ENCODE measurements at regions not wholly inside any gene's neighbourhood (a gene's known extent, or its start where the extent isn't known, plus 50 kb on each side); places are given as distances from the start of the nearest gene placed in this dataset.

DNA sequence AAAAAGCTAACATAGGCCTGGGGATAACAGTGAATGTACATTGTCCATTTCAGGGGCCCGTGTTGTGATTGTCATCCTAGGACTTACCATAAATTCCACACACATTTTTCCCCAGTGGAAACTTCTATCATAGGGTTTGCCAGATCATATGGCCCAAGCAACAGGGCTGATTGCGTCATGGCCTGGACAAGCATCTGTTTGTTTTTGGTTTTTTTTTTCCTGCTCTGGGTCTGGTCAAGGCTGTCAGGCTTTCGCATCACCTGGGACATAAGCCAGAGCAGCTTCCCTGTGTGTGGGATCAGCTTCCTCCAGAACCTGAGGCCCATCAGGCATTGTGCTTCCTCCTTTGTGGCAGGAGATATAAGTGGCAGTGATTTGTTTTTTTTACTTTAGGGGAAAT, 598.5 kb upstream of the USP24 start:
- TF ChIP-seq, protein P1, sequence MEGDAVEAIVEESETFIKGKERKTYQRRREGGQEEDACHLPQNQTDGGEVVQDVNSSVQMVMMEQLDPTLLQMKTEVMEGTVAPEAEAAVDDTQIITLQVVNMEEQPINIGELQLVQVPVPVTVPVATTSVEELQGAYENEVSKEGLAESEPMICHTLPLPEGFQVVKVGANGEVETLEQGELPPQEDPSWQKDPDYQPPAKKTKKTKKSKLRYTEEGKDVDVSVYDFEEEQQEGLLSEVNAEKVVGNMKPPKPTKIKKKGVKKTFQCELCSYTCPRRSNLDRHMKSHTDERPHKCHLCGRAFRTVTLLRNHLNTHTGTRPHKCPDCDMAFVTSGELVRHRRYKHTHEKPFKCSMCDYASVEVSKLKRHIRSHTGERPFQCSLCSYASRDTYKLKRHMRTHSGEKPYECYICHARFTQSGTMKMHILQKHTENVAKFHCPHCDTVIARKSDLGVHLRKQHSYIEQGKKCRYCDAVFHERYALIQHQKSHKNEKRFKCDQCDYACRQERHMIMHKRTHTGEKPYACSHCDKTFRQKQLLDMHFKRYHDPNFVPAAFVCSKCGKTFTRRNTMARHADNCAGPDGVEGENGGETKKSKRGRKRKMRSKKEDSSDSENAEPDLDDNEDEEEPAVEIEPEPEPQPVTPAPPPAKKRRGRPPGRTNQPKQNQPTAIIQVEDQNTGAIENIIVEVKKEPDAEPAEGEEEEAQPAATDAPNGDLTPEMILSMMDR (IDR thresholded peaks at IDR 0.05; ENCODE audit: extremely low read depth, insufficient read depth, missing control alignments) = no peak
- DNase-seq (ENCODE audit: low spot score) = no peak
- in situ Hi-C loops (cut with MboI; ENCODE audit: low pct_unique_long_range_greater_than_20kb, low sequenced_read_pairs, unreplicated experiment) = no loop called here

DNA sequence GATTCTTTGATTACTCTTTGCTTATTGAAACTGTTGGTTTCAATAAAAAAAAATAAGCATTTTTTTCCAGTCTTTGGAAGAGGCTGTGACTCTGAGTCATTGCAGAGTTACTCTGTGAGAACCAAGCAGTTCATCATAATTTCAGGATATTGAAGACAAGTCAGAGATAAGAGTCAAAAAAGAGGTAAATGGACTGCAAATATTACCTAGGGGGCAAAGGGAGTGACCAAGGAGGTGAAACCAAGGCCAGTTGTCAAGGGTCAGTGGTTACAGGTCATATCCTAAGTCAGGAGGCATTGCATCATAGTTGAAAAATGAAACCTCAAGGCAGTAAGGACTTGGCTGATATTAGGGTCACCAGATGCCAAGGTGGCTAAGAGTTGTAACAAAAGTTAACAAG, 597.1 kb upstream of the USP24 start:
- in situ Hi-C loops (cut with MboI; ENCODE audit: low pct_unique_long_range_greater_than_20kb, low sequenced_read_pairs, unreplicated experiment) = no loop called here
- TF ChIP-seq, protein P1 (IDR thresholded peaks at IDR 0.05; ENCODE audit: extremely low read depth, insufficient read depth, missing control alignments) = no peak
- DNase-seq (ENCODE audit: low spot score) = no peak

DNA sequence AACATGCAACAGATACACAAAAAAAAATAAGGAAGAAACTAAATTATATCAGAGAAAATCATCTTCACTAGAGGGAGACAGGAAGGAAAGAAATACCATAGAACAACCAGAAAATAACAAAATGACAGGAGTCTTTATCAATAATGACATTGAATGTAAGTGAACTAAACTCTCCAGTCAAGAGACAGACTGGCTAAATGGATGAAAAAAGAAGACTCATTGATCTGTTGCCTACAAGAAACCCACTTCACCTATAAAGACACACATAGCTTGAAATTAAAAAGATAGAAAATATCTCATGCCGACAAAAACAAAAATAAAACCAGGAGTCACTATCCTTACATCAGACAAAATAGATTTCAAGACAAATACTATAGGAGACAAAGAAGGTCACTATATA, 593.1 kb upstream of the USP24 start:
- in situ Hi-C loops (cut with MboI; ENCODE audit: low pct_unique_long_range_greater_than_20kb, low sequenced_read_pairs, unreplicated experiment) = no loop called here
- TF ChIP-seq, protein P1 (IDR thresholded peaks at IDR 0.05; ENCODE audit: extremely low read depth, insufficient read depth, missing control alignments) = no peak
- no peak for DNase-seq (ENCODE audit: low spot score)

DNA sequence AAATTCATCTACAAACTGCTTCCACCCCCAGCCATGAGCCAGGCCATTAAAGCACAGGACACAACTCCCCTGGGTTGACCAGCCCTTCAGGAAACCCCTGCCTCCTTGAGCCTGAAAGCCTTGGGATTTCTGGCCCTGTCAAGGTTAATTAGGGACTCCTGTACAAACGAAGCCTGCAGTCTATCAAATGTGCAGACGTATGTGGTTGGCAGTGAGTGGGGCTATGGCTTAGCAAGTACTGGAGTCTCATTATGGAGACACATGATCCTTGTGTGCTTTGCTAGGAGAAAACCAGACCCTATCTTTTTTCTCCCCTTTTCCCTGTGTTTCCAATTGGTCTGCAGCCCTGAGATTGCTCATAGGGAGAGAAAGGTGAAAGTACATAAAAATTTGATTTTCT, 588.3 kb upstream of the USP24 start:
- TF ChIP-seq, protein P1 (IDR thresholded peaks at IDR 0.05; ENCODE audit: extremely low read depth, insufficient read depth, missing control alignments) = no peak
- DNase-seq (ENCODE audit: low spot score) = no peak
- in situ Hi-C loops (cut with MboI; ENCODE audit: low pct_unique_long_range_greater_than_20kb, low sequenced_read_pairs, unreplicated experiment) = no loop called here

DNA sequence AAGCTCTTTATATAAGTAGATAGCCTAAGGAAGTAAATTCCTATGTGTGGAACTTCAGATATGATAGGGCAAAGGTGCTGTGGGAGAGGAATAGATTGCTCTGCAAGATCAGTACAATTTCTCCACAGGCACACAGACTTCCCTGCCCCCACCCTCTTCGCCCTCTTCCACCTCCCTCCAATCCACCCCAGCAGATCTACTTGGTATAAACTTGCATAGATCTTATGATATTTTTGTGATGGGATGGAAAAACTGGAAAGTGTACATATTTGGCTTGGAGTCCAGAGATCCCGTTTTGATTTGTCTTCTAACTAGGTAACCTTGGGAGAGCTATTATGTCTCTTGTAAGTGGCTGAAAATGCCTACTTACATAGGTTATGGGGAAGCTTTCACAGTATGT, 586.3 kb upstream of the USP24 start:
- TF ChIP-seq, protein P1 (IDR thresholded peaks at IDR 0.05; ENCODE audit: extremely low read depth, insufficient read depth, missing control alignments) = no peak
- no peak for DNase-seq (ENCODE audit: low spot score)
- in situ Hi-C loops (cut with MboI; ENCODE audit: low pct_unique_long_range_greater_than_20kb, low sequenced_read_pairs, unreplicated experiment) = no loop called here

DNA sequence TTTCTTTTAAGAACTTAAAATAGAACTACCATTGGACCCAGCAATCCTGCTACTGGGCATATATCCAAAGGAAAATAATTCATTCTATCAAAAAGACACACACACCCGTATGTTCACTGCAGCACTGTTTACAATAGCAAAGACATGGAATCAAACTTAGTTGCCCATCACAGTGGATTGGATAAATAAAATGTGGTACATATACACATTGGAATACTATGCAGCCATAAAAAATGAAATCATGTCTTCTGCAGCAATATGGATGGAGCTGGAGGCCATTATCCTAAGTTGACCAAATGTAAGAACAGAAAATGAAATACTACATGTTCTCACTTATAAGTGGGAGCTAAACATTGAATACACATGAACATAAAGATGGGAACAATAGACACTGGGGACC, 585.3 kb upstream of the USP24 start:
- DNase-seq (ENCODE audit: low spot score) = no peak
- in situ Hi-C loops (cut with MboI; ENCODE audit: low pct_unique_long_range_greater_than_20kb, low sequenced_read_pairs, unreplicated experiment) = no loop called here
- TF ChIP-seq, protein P1 (IDR thresholded peaks at IDR 0.05; ENCODE audit: extremely low read depth, insufficient read depth, missing control alignments) = no peak

DNA sequence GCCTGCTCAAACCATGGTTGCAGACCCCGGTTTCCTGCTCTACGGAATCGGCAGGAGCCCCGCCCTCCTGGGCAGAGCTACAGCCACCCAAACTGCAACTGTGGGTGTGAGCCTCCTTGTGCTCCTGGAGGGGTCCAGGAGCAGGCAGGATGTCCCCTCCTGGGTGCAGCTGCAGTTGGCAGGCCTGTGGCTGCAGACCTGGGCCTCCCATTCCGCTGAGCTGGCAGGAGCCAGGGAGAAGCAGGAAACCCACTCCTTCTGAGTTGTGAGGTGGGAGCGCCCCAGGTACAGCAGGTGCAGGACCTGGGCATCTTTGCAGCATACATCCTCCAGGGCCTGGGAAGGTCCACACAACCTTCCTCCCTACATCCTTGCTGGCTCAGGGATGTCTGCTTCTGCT, 578.7 kb upstream of the USP24 start:
- TF ChIP-seq, protein P1 (IDR thresholded peaks at IDR 0.05; ENCODE audit: extremely low read depth, insufficient read depth, missing control alignments) = no peak
- DNase-seq (ENCODE audit: low spot score) = no peak
- in situ Hi-C loops (cut with MboI; ENCODE audit: low pct_unique_long_range_greater_than_20kb, low sequenced_read_pairs, unreplicated experiment) = no loop called here
